ENCODE measurements at regions not wholly inside any gene's neighbourhood (a gene's known extent, or its start where the extent isn't known, plus 50 kb on each side); places are given as distances from the start of the nearest gene placed in this dataset.

GRCh38 chr13:103157434-103158145 lies 91.4 kb upstream of the SLC10A2 start:
- no peaks in the 10 kb centered on the region for H3K27me3 ChIP-seq
- no peaks in the 10 kb centered on the region for H3K4me1 ChIP-seq
- H3K4me3 ChIP-seq: no peak overlapping the region
- no peak overlapping the region for H3K27ac ChIP-seq
- no peak for DNase-seq
- no peaks in the 10 kb centered on the region for H3K9me3 ChIP-seq
- no peaks in the 10 kb centered on the region for H3K36me3 ChIP-seq
- TF ChIP-seq POLR2A (IDR thresholded peaks at IDR 0.05) (no peak), CTCF (IDR thresholded peaks at IDR 0.05) (no peak)
- intact Hi-C loops (cut with DNase I; ENCODE audit: low total_unique reads): no loop called here

- no peak for DNase-seq
- Histone ChIP-seq H3K4me1 (no peaks in the 10 kb centered on the region), H3K36me3 (no peaks in the 10 kb centered on the region), H3K9me3 (no peaks in the 10 kb centered on the region), H3K27ac (no peak overlapping the region), H3K4me3 (no peak overlapping the region), H3K27me3 (no peaks in the 10 kb centered on the region)
- no peak for TF ChIP-seq POLR2A (IDR thresholded peaks at IDR 0.05)
- TF ChIP-seq CTCF (IDR thresholded peaks at IDR 0.05): no peak
- intact Hi-C loops (cut with DNase I; ENCODE audit: low total_unique reads): no loop called here
Observed at GRCh38 chr13:103157016-103157415, 90.8 kb upstream of the SLC10A2 start.

GRCh38 chr13:103156346-103156998 lies 90.3 kb upstream of the SLC10A2 start:
- Histone ChIP-seq H3K27ac (no peak overlapping the region), H3K4me3 (no peak overlapping the region), H3K4me1 (no peaks in the 10 kb centered on the region), H3K36me3 (no peaks in the 10 kb centered on the region), H3K27me3 (no peaks in the 10 kb centered on the region), H3K9me3 (no peaks in the 10 kb centered on the region)
- intact Hi-C loops (cut with DNase I; ENCODE audit: low total_unique reads): no loop called here
- no peak for DNase-seq
- TF ChIP-seq CTCF (IDR thresholded peaks at IDR 0.05) (no peak), POLR2A (IDR thresholded peaks at IDR 0.05) (no peak)

GRCh38 chr13:103153466-103153865 lies 87.2 kb upstream of the SLC10A2 start:
- TF ChIP-seq CTCF (IDR thresholded peaks at IDR 0.05) (no peak), POLR2A (IDR thresholded peaks at IDR 0.05) (no peak)
- Histone ChIP-seq H3K36me3 (no peaks in the 10 kb centered on the region), H3K4me1 (no peaks in the 10 kb centered on the region), H3K4me3 (no peak overlapping the region), H3K9me3 (no peaks in the 10 kb centered on the region), H3K27me3 (no peaks in the 10 kb centered on the region), H3K27ac (no peak overlapping the region)
- DNase-seq: no peak
- intact Hi-C loops (cut with DNase I; ENCODE audit: low total_unique reads): no loop called here

- H3K27me3 ChIP-seq: no peaks in the 10 kb centered on the region
- intact Hi-C loops (cut with DNase I; ENCODE audit: low total_unique reads): no loop called here
Observed at GRCh38 chr13:103147961-103148360, 81.7 kb upstream of the SLC10A2 start.

More at GRCh38 chr13:103147961-103148360, 81.7 kb upstream of the SLC10A2 start:
- Histone ChIP-seq H3K4me1 (no peaks in the 10 kb centered on the region), H3K27ac (no peak overlapping the region), H3K9me3 (no peaks in the 10 kb centered on the region), H3K36me3 (no peaks in the 10 kb centered on the region), H3K4me3 (no peak overlapping the region)
- no peak for DNase-seq
- TF ChIP-seq CTCF (IDR thresholded peaks at IDR 0.05) (no peak), POLR2A (IDR thresholded peaks at IDR 0.05) (no peak)
